GM21825 (cell line): ENCODE measurements at regions not wholly inside any gene's neighbourhood (a gene's known extent, or its start where the extent isn't known, plus 50 kb on each side); places are given as distances from the start of the nearest gene placed in this dataset.

ENCODE experiments used
- ATAC-seq: cut with Tn5 transposase; IDR thresholded peaks from one replicate; pipeline ENCODE4 v1.9.1; 2021; ENCODE audit warnings: mild to moderate bottlenecking, moderate library complexity; ENCODE audit not compliant: unreplicated experiment

- ATAC-seq, result no peak
Measured at GRCh38 chr5:92907938-92908606, 672.9 kb downstream of the NR2F1-AS1 start.

- no peak for ATAC-seq
Measured at GRCh38 chr5:92906798-92907376, 674.1 kb downstream of the NR2F1-AS1 start.

GRCh38 chr5:92904021-92904420 lies 677.0 kb downstream of the NR2F1-AS1 start:
- no peak for ATAC-seq

GRCh38 chr5:92899611-92900010 lies 681.4 kb downstream of the NR2F1-AS1 start:
- ATAC-seq, result no peak

- ATAC-seq, result no peak
Measured at GRCh38 chr5:92896722-92897121, 684.3 kb downstream of the NR2F1-AS1 start.

- ATAC-seq, result no peak
Measured at GRCh38 chr5:92890841-92891244, 690.2 kb downstream of the NR2F1-AS1 start.

- no peak for ATAC-seq
Measured at GRCh38 chr5:92889140-92889539, 691.9 kb downstream of the NR2F1-AS1 start.

GRCh38 chr5:92887254-92887653 lies 693.8 kb downstream of the NR2F1-AS1 start:
- no peak for ATAC-seq

- ATAC-seq, result no peak
Measured at GRCh38 chr5:92886751-92887150, 694.3 kb downstream of the NR2F1-AS1 start.

GRCh38 chr5:92885950-92886349 lies 695.1 kb downstream of the NR2F1-AS1 start:
- no peak for ATAC-seq

- no peak for ATAC-seq
Measured at GRCh38 chr5:92884469-92884868, 696.5 kb downstream of the NR2F1-AS1 start.

GRCh38 chr5:92879806-92880543 lies 701.0 kb downstream of the NR2F1-AS1 start:
- no peak for ATAC-seq

GRCh38 chr5:92874790-92875189 lies 706.2 kb downstream of the NR2F1-AS1 start:
- no peak for ATAC-seq

- ATAC-seq, result no peak
Measured at GRCh38 chr5:92868442-92868841, 712.6 kb downstream of the NR2F1-AS1 start.

- ATAC-seq, result no peak
Measured at GRCh38 chr5:92864591-92864990, 716.4 kb downstream of the NR2F1-AS1 start.

- no peak for ATAC-seq
Measured at GRCh38 chr5:92863666-92864065, 717.4 kb downstream of the NR2F1-AS1 start.

- no peak for ATAC-seq
Measured at GRCh38 chr5:92861531-92862285, 719.3 kb downstream of the NR2F1-AS1 start.

GRCh38 chr5:92860061-92860460 lies 721.0 kb downstream of the NR2F1-AS1 start:
- no peak for ATAC-seq

- no peak for ATAC-seq
Measured at GRCh38 chr5:92852219-92852618, 728.8 kb downstream of the NR2F1-AS1 start.

GRCh38 chr5:92850886-92851285 lies 730.1 kb downstream of the NR2F1-AS1 start:
- no peak for ATAC-seq

GRCh38 chr5:92849756-92850155 lies 731.3 kb downstream of the NR2F1-AS1 start:
- ATAC-seq, result no peak
